SK-N-SH treated with all-trans-retinoic acid at 6 μM for 48 hours (cell line): ENCODE measurements at regions not wholly inside any gene's neighbourhood (a gene's known extent, or its start where the extent isn't known, plus 50 kb on each side); places are given as distances from the start of the nearest gene placed in this dataset.

ENCODE experiments used
- BACH2 ChIP-seq: fragments of 250-450 bp; sonication (Bioruptor Pico); IDR thresholded peaks from 2 replicates; pipeline ENCODE4 v1.9.0; 2021; ENCODE audit warnings: mild to moderate bottlenecking, borderline replicate concordance
- CREB5 ChIP-seq: fragments of 250-450 bp; sonication (Bioruptor Pico); IDR thresholded peaks from 2 replicates; pipeline ENCODE4 v1.5.1; 2020; ENCODE audit warnings: low read depth, mild to moderate bottlenecking, moderate library complexity
- GLIS3 ChIP-seq: fragments of 250-450 bp; sonication (Bioruptor Pico); IDR thresholded peaks from 2 replicates; pipeline ENCODE4 v1.5.0; 2020; ENCODE audit warnings: mild to moderate bottlenecking, moderate library complexity
- ISL1 ChIP-seq: fragments of 250-450 bp; sonication (Bioruptor Pico); IDR thresholded peaks from 2 replicates; pipeline ENCODE4 v2.1.2; 2022; ENCODE audit warnings: mild to moderate bottlenecking, moderate library complexity
- OSR1 ChIP-seq: fragments of 250-450 bp; sonication (Bioruptor Pico); IDR thresholded peaks from 2 replicates; pipeline ENCODE4 v1.8.0; 2022; ENCODE audit warnings: moderate library complexity, mild to moderate bottlenecking, inconsistent platforms
- PATZ1 ChIP-seq: fragments of 250-450 bp; sonication (Bioruptor Pico); IDR thresholded peaks from 2 replicates; pipeline ENCODE4 v1.8.0; 2020; ENCODE audit warnings: mild to moderate bottlenecking, moderate library complexity, borderline replicate concordance
- RARB ChIP-seq: fragments of 250-450 bp; sonication (Bioruptor Pico); IDR thresholded peaks from 2 replicates; pipeline ENCODE4 v1.8.0; 2021; ENCODE audit warnings: mild to moderate bottlenecking, moderate library complexity
- SNAI2 ChIP-seq: fragments of 250-450 bp; sonication (Bioruptor Pico); IDR thresholded peaks from 2 replicates; pipeline ENCODE4 v1.5.0; 2020; ENCODE audit warnings: mild to moderate bottlenecking, moderate library complexity
- TCF4 ChIP-seq: fragments of 250-450 bp; sonication (Bioruptor Pico); IDR thresholded peaks from 2 replicates; pipeline ENCODE4 v1.8.0; 2021; ENCODE audit warnings: mild to moderate bottlenecking, moderate library complexity, borderline replicate concordance
- TOX ChIP-seq: fragments of 250-450 bp; sonication (Bioruptor Pico); IDR thresholded peaks from 2 replicates; pipeline ENCODE4 v1.8.0; 2021; ENCODE audit warnings: mild to moderate bottlenecking, moderate library complexity, borderline replicate concordance
- ZFP3 ChIP-seq: fragments of 250-450 bp; sonication (Bioruptor Pico); IDR thresholded peaks from 2 replicates; pipeline ENCODE4 v1.5.0; 2020; ENCODE audit warnings: mild to moderate bottlenecking, moderate library complexity
- ZNF8 ChIP-seq: fragments of 450-650 bp; formaldehyde crosslinking; IDR thresholded peaks from 2 replicates; pipeline ENCODE4 v1.5.0; 2020; ENCODE audit warnings: mild to moderate bottlenecking, moderate library complexity

GRCh38 chr16:65728167-65728566 lies 606.3 kb upstream of the CDH11 start:
- no peak for TF ChIP-seq CREB5 (CRISPR knock-in tag)
- no peak for TF ChIP-seq TOX
- no peak for TF ChIP-seq PATZ1 (CRISPR knock-in tag)
- no peak for TF ChIP-seq BACH2 (CRISPR knock-in tag)
- TF ChIP-seq RARB (CRISPR knock-in tag): no peak
- TF ChIP-seq SNAI2 (CRISPR knock-in tag): no peak
- TF ChIP-seq GLIS3: no peak
- no peak for TF ChIP-seq ZNF8
- TF ChIP-seq ISL1 (CRISPR knock-in tag): no peak
- no peak for TF ChIP-seq OSR1
- no peak for TF ChIP-seq TCF4 (CRISPR knock-in tag)
- TF ChIP-seq ZFP3 (CRISPR knock-in tag): no peak
